Trophoblast cell (in vitro differentiated cells and primary cell): ENCODE measurements at regions not wholly inside any gene's neighbourhood (a gene's known extent, or its start where the extent isn't known, plus 50 kb on each side); places are given as distances from the start of the nearest gene placed in this dataset.
A peak's percentile ranks its signal among the peaks of the same experiment; 100 is the strongest.
"Not testable (repeated sequence)": the region's sequence is repeated elsewhere in the genome, so short reads cannot be mapped to it uniquely, and the experiment has no call there.

ENCODE experiments used
- DNase-seq, 2 donors: peaks; one replicate each; pipeline ENCODE4 v3.0.0-alpha.2; 2016
- H2AFZ ChIP-seq: 2 replicates; pipeline ENCODE4 v1.6.1; 2013; ENCODE audit warnings: low read length, moderate library complexity, mild to moderate bottlenecking; ENCODE audit not compliant: insufficient read depth, poor library complexity
- H2AK5ac ChIP-seq: 2 replicates; pipeline ENCODE4 v1.6.1; 2013; ENCODE audit warnings: mild to moderate bottlenecking, low read length
- H2BK120ac ChIP-seq: 2 replicates; pipeline ENCODE4 v1.6.1; 2013; ENCODE audit warnings: low read length, mild to moderate bottlenecking, moderate library complexity; ENCODE audit not compliant: insufficient read depth, poor library complexity
- H2BK12ac ChIP-seq: 2 replicates; pipeline ENCODE4 v1.6.1; 2013; ENCODE audit warnings: mild to moderate bottlenecking, low read length, moderate library complexity
- H2BK5ac ChIP-seq: 2 replicates; pipeline ENCODE4 v1.6.1; 2013; ENCODE audit warnings: low read length, low read depth, moderate library complexity, mild to moderate bottlenecking; ENCODE audit not compliant: poor library complexity
- H3K14ac ChIP-seq: 2 replicates; pipeline ENCODE4 v1.6.1; 2013; ENCODE audit warnings: mild to moderate bottlenecking, low read length
- H3K18ac ChIP-seq: 2 replicates; pipeline ENCODE4 v1.6.1; 2013; ENCODE audit warnings: mild to moderate bottlenecking, low read length
- H3K23ac ChIP-seq: 2 replicates; pipeline ENCODE4 v1.6.1; 2013; ENCODE audit warnings: low read length
- H3K27ac ChIP-seq: 2 replicates; pipeline ENCODE4 v1.5.1; 2013; ENCODE audit warnings: low read depth, mild to moderate bottlenecking, inconsistent platforms, low read length, moderate library complexity
- H3K27me3 ChIP-seq: 2 replicates; pipeline ENCODE4 v1.6.1; 2013; ENCODE audit warnings: inconsistent platforms, mild to moderate bottlenecking, low read length, moderate library complexity; ENCODE audit not compliant: insufficient read depth
- H3K36me3 ChIP-seq, 2 experiments: 1 replicate in 1 of 2; 2 replicates in 1 of 2; pipeline ENCODE4 v1.6.1; 2013; ENCODE audit warnings: low read length in 2 of 2, mild to moderate bottlenecking in 2 of 2, moderate library complexity in 1 of 2; ENCODE audit not compliant: insufficient read depth in 2 of 2, control insufficient read depth in 1 of 2
- H3K4ac ChIP-seq: 2 replicates; pipeline ENCODE4 v1.6.1; 2013; ENCODE audit warnings: low read depth, mild to moderate bottlenecking, low read length, moderate library complexity
- H3K4me1 ChIP-seq, 2 experiments: 1 replicate in 1 of 2; 2 replicates in 1 of 2; pipeline ENCODE4 v1.6.1; 2013; ENCODE audit warnings: low read length in 2 of 2, mild to moderate bottlenecking in 2 of 2, moderate library complexity in 1 of 2; ENCODE audit not compliant: insufficient read depth in 2 of 2, control insufficient read depth in 1 of 2
- H3K4me2 ChIP-seq: 2 replicates; pipeline ENCODE4 v1.6.1; 2013; ENCODE audit warnings: inconsistent platforms, mild to moderate bottlenecking, low read length, moderate library complexity
- H3K4me3 ChIP-seq: 2 replicates; pipeline ENCODE4 v1.5.1; 2013; ENCODE audit warnings: mild to moderate bottlenecking, low read depth, low read length, inconsistent platforms
- H3K79me1 ChIP-seq: one replicate; pipeline ENCODE4 v1.6.1; 2013; ENCODE audit warnings: low read length
- H3K79me2 ChIP-seq: 2 replicates; pipeline ENCODE4 v1.6.1; 2013; ENCODE audit warnings: low read length, mild to moderate bottlenecking; ENCODE audit not compliant: control insufficient read depth, insufficient read depth, poor library complexity
- H3K9ac ChIP-seq: 2 replicates; pipeline ENCODE4 v1.6.1; 2013; ENCODE audit warnings: mild to moderate bottlenecking, low read length
- H3K9me3 ChIP-seq: 2 replicates; pipeline ENCODE4 v1.6.1; 2013; ENCODE audit warnings: low read depth, mild to moderate bottlenecking, control low read depth, inconsistent platforms, low read length; ENCODE audit not compliant: insufficient read depth
- H4K12ac ChIP-seq: 2 replicates; pipeline ENCODE4 v1.6.1; 2013; ENCODE audit warnings: low read depth, mild to moderate bottlenecking, low read length, moderate library complexity
- H4K8ac ChIP-seq: 2 replicates; pipeline ENCODE4 v1.6.1; 2013; ENCODE audit warnings: low read depth, mild to moderate bottlenecking, low read length, moderate library complexity
- H4K91ac ChIP-seq: one replicate; pipeline ENCODE4 v1.6.1; 2013; ENCODE audit warnings: low read depth, mild to moderate bottlenecking, low read length, moderate library complexity
- WGBS: extraction: QIAGEN DNeasy Blood & Tissue Kit; methylation state at CpG from one replicate; pipeline ENCODE4 v1.1.7; 2013; ENCODE audit warnings: missing lambda C conversion rate; ENCODE audit not compliant: insufficient read length, insufficient coverage; ENCODE audit errors: extremely low coverage; 5-methylcytosine and 5-hydroxymethylcytosine counted together

DNA sequence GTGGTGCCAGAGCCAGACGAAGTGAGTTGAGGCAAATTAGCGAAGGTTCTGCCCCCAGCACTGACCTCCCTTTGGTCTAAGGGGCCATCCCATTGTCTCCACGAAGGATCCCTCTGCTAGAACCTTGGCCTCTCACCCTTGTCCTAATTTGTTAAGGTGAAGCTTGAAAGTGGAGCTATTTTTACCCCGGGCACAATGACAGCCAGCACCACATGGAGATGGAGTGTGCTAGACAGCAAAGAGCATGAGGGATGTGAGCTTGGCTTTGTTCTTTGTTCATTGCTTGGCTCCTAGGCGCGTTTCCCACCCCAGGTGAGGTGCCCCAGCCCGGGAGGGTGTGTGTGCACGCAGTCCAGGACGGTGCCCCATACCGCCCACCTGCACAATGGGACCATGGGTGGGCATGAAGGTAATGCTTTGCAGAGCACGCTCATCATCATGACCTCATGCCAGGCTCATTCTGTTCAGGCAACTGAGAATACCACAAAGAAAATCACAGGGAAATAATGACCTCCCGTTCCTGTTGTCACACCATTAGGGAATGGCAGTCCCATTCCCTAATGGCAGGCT is 361.0 kb upstream of the FZD8 start:
- Histone ChIP-seq H3K4me3 (no peak overlapping the region), H2BK120ac (no peak overlapping the region), H3K23ac (no peak overlapping the region), H3K27me3 (no peaks in the 10 kb centered on the region), H3K79me2 (no peaks in the 10 kb centered on the region), H2AFZ (no peak overlapping the region), H4K12ac (no peak overlapping the region), H3K9me3 (no peaks in the 10 kb centered on the region), H2BK12ac (no peak overlapping the region), H3K9ac (no peak overlapping the region), H2BK5ac (no peak overlapping the region), H2AK5ac (no peak overlapping the region), H3K27ac (no peak overlapping the region), H3K14ac (no peak overlapping the region), H4K91ac (no peak overlapping the region), H3K18ac (no peak overlapping the region), H3K79me1 (no peaks in the 10 kb centered on the region), H3K36me3 (no peaks in the 10 kb centered on the region), H3K4me2 (no peak overlapping the region), H4K8ac (no peak overlapping the region), H3K4me1 (no peaks in the 10 kb centered on the region), H3K4ac (no peak overlapping the region)
- no peak for DNase-seq
- no CpG with 5 or more reads among the region's 12 CpGs for WGBS

DNA sequence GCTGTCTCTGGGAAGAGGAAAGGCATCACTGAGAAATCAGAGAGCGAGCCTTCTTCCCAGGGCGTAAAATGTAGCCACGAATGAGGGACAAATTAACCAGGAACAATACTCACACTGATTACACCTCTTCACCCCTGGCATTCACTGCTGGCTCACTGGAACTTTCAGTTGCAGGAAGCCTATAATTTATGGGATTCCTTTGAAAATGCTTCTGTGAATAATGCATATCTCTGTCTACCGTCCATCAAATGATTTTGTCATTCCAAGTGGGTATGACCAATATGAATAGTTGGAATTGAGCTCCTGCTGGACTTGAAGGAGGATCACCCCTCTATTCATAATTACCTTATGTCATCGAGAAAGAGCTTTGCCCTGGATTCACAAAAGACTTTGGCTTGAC is 360.3 kb upstream of the FZD8 start:
- Histone ChIP-seq H3K4me3 (no peak overlapping the region), H4K8ac (no peak overlapping the region), H3K4ac (no peak overlapping the region), H3K18ac (no peak overlapping the region), H3K4me2 (no peak overlapping the region), H4K12ac (no peak overlapping the region), H4K91ac (no peak overlapping the region), H3K27me3 (no peaks in the 10 kb centered on the region), H3K23ac (no peak overlapping the region), H3K27ac (no peak overlapping the region), H2AK5ac (no peak overlapping the region), H2BK12ac (no peak overlapping the region), H3K79me2 (no peaks in the 10 kb centered on the region), H3K9me3 (no peaks in the 10 kb centered on the region), H3K4me1 (no peaks in the 10 kb centered on the region), H3K9ac (no peak overlapping the region), H3K14ac (no peak overlapping the region), H2BK120ac (no peak overlapping the region), H2BK5ac (no peak overlapping the region), H3K36me3 (no peaks in the 10 kb centered on the region), H2AFZ (no peak overlapping the region), H3K79me1 (no peaks in the 10 kb centered on the region)
- no peak for DNase-seq
- no CpG with 5 or more reads among the region's 5 CpGs for WGBS

DNA sequence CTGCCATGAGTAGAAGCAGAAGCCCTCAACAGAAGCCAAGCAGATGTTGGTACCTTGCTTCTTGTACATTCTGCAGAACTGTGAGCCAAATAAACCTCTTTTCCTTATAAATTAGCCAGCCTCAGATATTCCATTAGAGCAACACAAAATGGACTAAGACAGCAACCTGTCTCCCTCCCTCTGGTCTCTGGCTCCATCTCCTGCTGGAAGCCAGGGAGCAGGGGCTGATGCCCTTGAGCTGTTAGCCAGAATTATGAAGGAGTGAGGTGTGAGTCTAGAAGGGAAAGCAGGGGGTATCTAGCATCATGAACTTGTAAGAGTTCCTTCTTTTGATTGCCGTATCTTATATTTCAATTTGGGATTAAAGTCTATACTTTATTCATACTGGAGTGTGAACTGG is 358.7 kb upstream of the FZD8 start:
- not testable (repeated sequence) for H4K12ac ChIP-seq
- WGBS: no CpG with 5 or more reads among the region's 1 CpG

DNA sequence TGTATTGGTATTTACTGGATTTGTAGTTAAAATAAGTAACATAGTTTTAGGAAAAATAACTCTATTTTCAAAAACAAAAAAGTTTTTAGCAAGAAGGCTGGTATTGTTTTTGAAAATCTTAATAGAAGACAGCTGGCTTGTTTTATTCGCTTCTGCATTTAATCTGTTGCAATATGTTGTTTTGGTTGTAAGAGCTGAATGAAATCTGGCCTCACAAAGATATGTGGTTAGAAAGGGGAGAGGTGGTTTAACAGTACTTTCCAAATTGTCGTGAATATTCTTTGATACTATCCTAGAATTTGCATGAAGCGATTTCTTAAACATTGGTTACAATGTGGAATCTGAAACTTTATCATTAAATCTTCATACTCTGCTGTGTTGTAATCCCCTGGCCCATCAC is 355.9 kb upstream of the FZD8 start:
- H3K23ac ChIP-seq: no peak overlapping the region

More for the DNA sequence above, 358.7 kb upstream of the FZD8 start:
- H3K4ac ChIP-seq, H3K14ac ChIP-seq, H3K27ac ChIP-seq, H4K8ac ChIP-seq, H4K91ac ChIP-seq, H2AFZ ChIP-seq, H3K4me3 ChIP-seq, H2AK5ac ChIP-seq, DNase-seq, H3K4me1 ChIP-seq, H2BK5ac ChIP-seq, H3K18ac ChIP-seq, H3K23ac ChIP-seq, H3K79me2 ChIP-seq, H3K4me2 ChIP-seq, H3K9me3 ChIP-seq, H3K79me1 ChIP-seq, H2BK12ac ChIP-seq, H3K36me3 ChIP-seq, H2BK120ac ChIP-seq, H3K27me3 ChIP-seq, H3K9ac ChIP-seq: not testable (repeated sequence)

More for the DNA sequence above, 355.9 kb upstream of the FZD8 start:
- H3K79me2 ChIP-seq: no peaks in the 10 kb centered on the region
- no peak overlapping the region for H4K8ac ChIP-seq
- H3K27me3 ChIP-seq: no peaks in the 10 kb centered on the region
- no peaks in the 10 kb centered on the region for H3K79me1 ChIP-seq
- H3K14ac ChIP-seq: no peak overlapping the region
- H3K27ac ChIP-seq: no peak overlapping the region
- H2BK5ac ChIP-seq: no peak overlapping the region
- no peaks in the 10 kb centered on the region for H3K36me3 ChIP-seq
- DNase-seq: peak in 1 of 2 donors; percentile 77
- no peak overlapping the region for H3K4me2 ChIP-seq
- WGBS: no CpG with 5 or more reads among the region's 3 CpGs
- no peak overlapping the region for H3K9ac ChIP-seq
- no peaks in the 10 kb centered on the region for H3K9me3 ChIP-seq
- H3K4ac ChIP-seq: no peak overlapping the region
- H3K4me3 ChIP-seq: no peak overlapping the region
- no peak overlapping the region for H2BK120ac ChIP-seq
- H2AFZ ChIP-seq: no peak overlapping the region
- H3K18ac ChIP-seq: no peak overlapping the region
- no peak overlapping the region for H2BK12ac ChIP-seq
- no peak overlapping the region for H2AK5ac ChIP-seq
- H4K91ac ChIP-seq: no peak overlapping the region
- H4K12ac ChIP-seq: no peak overlapping the region
- no peaks in the 10 kb centered on the region for H3K4me1 ChIP-seq
